OCI-LY3 (cell line): ENCODE measurements at regions not wholly inside any gene's neighbourhood (a gene's known extent, or its start where the extent isn't known, plus 50 kb on each side); places are given as distances from the start of the nearest gene placed in this dataset.

Source experiments
- CTCF ChIP-seq: fragments of 200-600, 300-600 bp; sonication (generic); IDR thresholded peaks from 2 replicates; pipeline ENCODE4 v1.5.1; 2014; ENCODE audit warnings: antibody characterized with exemption, low read length, low read depth
- EZH2phosphoT487 ChIP-seq: fragments of 200-600 bp; shearing (Covaris generic); IDR thresholded peaks from 2 replicates; pipeline ENCODE4 v1.6.1; 2018; ENCODE audit warnings: antibody characterized with exemption, mixed run types, low read depth

DNA sequence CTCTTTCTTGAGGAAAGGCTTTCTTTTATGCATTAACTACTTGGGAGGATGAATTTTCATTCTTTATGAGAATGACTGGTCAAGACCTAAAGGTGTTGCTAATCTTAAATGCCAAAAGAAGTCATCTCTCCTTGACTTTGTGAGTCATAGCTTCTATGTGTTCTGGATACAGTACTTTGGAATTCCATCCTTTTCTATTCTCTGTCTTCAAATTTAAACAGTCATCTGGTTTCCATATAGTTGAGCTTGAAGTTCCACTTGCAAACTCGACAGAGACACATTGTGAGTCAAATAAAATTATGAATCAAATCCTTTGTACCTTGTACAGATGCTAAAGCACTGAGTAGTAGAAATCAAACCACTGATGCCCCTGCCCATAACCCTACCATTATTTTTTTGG is 271.9 kb upstream of the PMFBP1 start:
- no peak for TF ChIP-seq EZH2phosphoT487
- TF ChIP-seq CTCF: no peak
